ENCODE measurements at regions not wholly inside any gene's neighbourhood (a gene's known extent, or its start where the extent isn't known, plus 50 kb on each side); places are given as distances from the start of the nearest gene placed in this dataset.
"Not testable (repeated sequence)": the region's sequence is repeated elsewhere in the genome, so short reads cannot be mapped to it uniquely, and the experiment has no call there.

DNA sequence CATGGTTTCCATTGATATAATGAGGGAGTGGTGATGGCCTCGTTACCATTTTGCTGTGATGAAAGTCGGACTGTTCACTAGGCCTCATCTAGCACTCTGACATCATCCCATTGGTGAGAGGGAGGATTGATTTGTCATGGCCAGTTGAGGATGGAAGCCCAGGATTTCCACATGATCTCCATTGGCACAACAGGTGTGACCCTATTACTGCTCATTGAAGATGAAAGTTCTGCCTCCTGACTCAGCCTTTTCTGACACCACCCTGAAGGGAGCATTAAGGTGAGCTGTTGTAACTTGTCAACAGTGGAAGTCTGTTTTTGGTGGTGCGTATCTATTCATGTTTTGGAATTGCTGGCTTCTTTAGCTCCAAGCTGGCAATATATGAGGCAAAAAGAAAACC lies 144.2 kb downstream of the PABPC4L start:
- dilution Hi-C loops (cut with MboI; ENCODE audit: extremely low pct_ligation_motif_present, low sequenced_read_pairs), result no loop called here
- CTCF ChIA-PET, result no interaction called here
- no peaks in the 10 kb centered on the region for H3K27me3 ChIP-seq (ENCODE audit: control insufficient read depth in 2 of 2, insufficient read depth in 2 of 2, low read length in 2 of 2)
- FAIRE-seq (no peak), DNase-seq (ENCODE audit: low read depth, low spot score) (no peak)
- H3K36me3 ChIP-seq (ENCODE audit: control insufficient read depth in 2 of 2, extremely low read depth in 1 of 2, insufficient read depth in 2 of 2, low read length in 2 of 2), result no peaks in the 10 kb centered on the region
- H3K79me2 ChIP-seq (ENCODE audit: control insufficient read depth, insufficient read depth, low read length), result no peaks in the 10 kb centered on the region
- H3K4me2 ChIP-seq (ENCODE audit: insufficient read depth, low read length), result no peak overlapping the region
- POLR2A ChIA-PET, result no interaction called here
- no peaks in the 10 kb centered on the region for H3K9me1 ChIP-seq (replicated peaks; ENCODE audit: control insufficient read depth, extremely low read depth, insufficient read depth, low read length)
- TF ChIP-seq, protein P1, sequence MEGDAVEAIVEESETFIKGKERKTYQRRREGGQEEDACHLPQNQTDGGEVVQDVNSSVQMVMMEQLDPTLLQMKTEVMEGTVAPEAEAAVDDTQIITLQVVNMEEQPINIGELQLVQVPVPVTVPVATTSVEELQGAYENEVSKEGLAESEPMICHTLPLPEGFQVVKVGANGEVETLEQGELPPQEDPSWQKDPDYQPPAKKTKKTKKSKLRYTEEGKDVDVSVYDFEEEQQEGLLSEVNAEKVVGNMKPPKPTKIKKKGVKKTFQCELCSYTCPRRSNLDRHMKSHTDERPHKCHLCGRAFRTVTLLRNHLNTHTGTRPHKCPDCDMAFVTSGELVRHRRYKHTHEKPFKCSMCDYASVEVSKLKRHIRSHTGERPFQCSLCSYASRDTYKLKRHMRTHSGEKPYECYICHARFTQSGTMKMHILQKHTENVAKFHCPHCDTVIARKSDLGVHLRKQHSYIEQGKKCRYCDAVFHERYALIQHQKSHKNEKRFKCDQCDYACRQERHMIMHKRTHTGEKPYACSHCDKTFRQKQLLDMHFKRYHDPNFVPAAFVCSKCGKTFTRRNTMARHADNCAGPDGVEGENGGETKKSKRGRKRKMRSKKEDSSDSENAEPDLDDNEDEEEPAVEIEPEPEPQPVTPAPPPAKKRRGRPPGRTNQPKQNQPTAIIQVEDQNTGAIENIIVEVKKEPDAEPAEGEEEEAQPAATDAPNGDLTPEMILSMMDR (IDR thresholded peaks at IDR 0.05; ENCODE audit: extremely low read depth in 1 of 2, insufficient read depth in 1 of 2, low read depth in 1 of 2, low read length in 2 of 2), result no peak
- TF ChIP-seq FOS (IDR thresholded peaks at IDR 0.05; ENCODE audit: borderline replicate concordance, insufficient read depth, low read length), result no peak
- no peak for TF ChIP-seq EZH2 (IDR thresholded peaks at IDR 0.05; ENCODE audit: borderline replicate concordance, low read depth, low read length, severe bottlenecking)
- no peak for TF ChIP-seq JUN (IDR thresholded peaks at IDR 0.05; ENCODE audit: borderline replicate concordance, insufficient read depth, insufficient read length, low read depth)
- TF ChIP-seq MYC (IDR thresholded peaks at IDR 0.05; ENCODE audit: low read depth, low read length), result no peak
- TF ChIP-seq, protein P2, sequence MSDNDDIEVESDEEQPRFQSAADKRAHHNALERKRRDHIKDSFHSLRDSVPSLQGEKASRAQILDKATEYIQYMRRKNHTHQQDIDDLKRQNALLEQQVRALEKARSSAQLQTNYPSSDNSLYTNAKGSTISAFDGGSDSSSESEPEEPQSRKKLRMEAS (IDR thresholded peaks at IDR 0.05; ENCODE audit: insufficient read depth, insufficient read length), result no peak
- TF ChIP-seq POLR2AphosphoS5 (IDR thresholded peaks at IDR 0.05; ENCODE audit: insufficient read depth, low read depth, low read length), result no peak
- TF ChIP-seq POLR2A (IDR thresholded peaks at IDR 0.05; ENCODE audit: low read depth, low read length), result no peak
- no peak for TF ChIP-seq GATA2 (IDR thresholded peaks at IDR 0.05; ENCODE audit: insufficient read depth, insufficient read length, low read depth, low read length)
- no peak overlapping the region for H3K4me3 ChIP-seq (replicated peaks in 1 of 3; ENCODE audit: insufficient read depth in 1 of 3, low read depth in 1 of 3, low read length in 3 of 3)
- no peak overlapping the region for H3K9ac ChIP-seq (replicated peaks; ENCODE audit: extremely low read depth, insufficient read depth, low read length)
- H3K4me1 ChIP-seq (ENCODE audit: control insufficient read depth, extremely low read depth, insufficient read depth, low read length), result no peaks in the 10 kb centered on the region
- no peak overlapping the region for H2AFZ ChIP-seq (ENCODE audit: low read depth, low read length)
- intact Hi-C loops (cut with micrococcal nuclease), result no loop called here
- H3K27ac ChIP-seq (ENCODE audit: insufficient read depth, low read depth, low read length), result no peak overlapping the region
- no peaks in the 10 kb centered on the region for H3K9me3 ChIP-seq (replicated peaks; ENCODE audit: control insufficient read depth, insufficient read depth, low read length)
- no peaks in the 10 kb centered on the region for H4K20me1 ChIP-seq (replicated peaks; ENCODE audit: control insufficient read depth, extremely low read depth, insufficient read depth, low read length)
- no TSS peak for BruUV-seq (replicated peaks)

DNA sequence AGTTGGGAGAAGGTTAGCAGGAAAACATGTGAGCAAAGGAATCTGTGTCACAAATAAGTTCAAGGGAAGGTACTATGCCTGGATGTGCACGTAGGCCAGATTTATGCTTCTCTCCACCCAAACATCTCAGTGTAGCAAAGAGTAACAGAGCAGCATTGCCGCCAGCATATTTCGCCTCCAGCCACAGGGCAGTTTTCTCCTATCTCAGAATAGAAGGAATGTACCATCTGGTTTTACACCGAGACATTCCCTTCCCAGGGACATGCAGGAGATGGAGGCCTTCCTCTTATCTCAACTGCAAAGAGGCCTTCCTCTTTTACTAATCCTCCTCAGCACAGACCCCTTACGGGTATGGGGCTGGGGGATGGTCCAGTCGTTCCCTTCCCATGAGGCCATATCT lies 155.4 kb downstream of the PABPC4L start:
- H3K27ac ChIP-seq (ENCODE audit: insufficient read depth, low read depth, low read length); H3K36me3 ChIP-seq (ENCODE audit: control insufficient read depth in 2 of 2, extremely low read depth in 1 of 2, insufficient read depth in 2 of 2, low read length in 2 of 2); H3K9me1 ChIP-seq (replicated peaks; ENCODE audit: control insufficient read depth, extremely low read depth, insufficient read depth, low read length); H3K9ac ChIP-seq (replicated peaks; ENCODE audit: extremely low read depth, insufficient read depth, low read length); H3K4me3 ChIP-seq (replicated peaks in 1 of 3; ENCODE audit: insufficient read depth in 1 of 3, low read depth in 1 of 3, low read length in 3 of 3); dilution Hi-C loops (cut with MboI; ENCODE audit: extremely low pct_ligation_motif_present, low sequenced_read_pairs); H2AFZ ChIP-seq (ENCODE audit: low read depth, low read length); POLR2A ChIA-PET; H3K4me1 ChIP-seq (ENCODE audit: control insufficient read depth, extremely low read depth, insufficient read depth, low read length); FAIRE-seq; H3K79me2 ChIP-seq (ENCODE audit: control insufficient read depth, insufficient read depth, low read length); H3K27me3 ChIP-seq (ENCODE audit: control insufficient read depth in 2 of 2, insufficient read depth in 2 of 2, low read length in 2 of 2); BruUV-seq (replicated peaks); CTCF ChIA-PET; DNase-seq (ENCODE audit: low read depth, low spot score); intact Hi-C loops (cut with micrococcal nuclease); H3K4me2 ChIP-seq (ENCODE audit: insufficient read depth, low read length); H3K9me3 ChIP-seq (replicated peaks; ENCODE audit: control insufficient read depth, insufficient read depth, low read length); H4K20me1 ChIP-seq (replicated peaks; ENCODE audit: control insufficient read depth, extremely low read depth, insufficient read depth, low read length): not testable (repeated sequence)
